ENCODE measurements at regions not wholly inside any gene's neighbourhood (a gene's known extent, or its start where the extent isn't known, plus 50 kb on each side); places are given as distances from the start of the nearest gene placed in this dataset.
"Not testable (repeated sequence)": the region's sequence is repeated elsewhere in the genome, so short reads cannot be mapped to it uniquely, and the experiment has no call there.

DNA sequence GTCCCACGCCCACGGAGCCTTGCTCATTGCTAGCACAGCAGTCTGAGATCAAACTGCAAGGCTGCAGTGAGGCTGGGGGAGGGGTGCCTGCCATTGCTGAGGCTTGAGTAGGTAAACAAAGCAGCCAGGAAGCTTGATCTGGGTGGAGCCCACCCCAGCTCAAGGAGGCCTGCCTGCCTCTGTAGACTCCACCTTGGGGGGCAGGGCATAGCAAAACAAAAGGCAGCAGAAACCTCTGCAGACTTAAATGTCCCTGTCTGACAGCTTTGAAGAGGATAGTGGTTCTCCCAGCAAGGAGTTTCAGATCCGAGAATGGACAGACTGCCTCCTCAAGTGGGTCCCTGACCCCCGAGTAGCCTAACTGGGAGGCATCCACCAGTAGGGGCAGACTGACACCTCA, 239.7 kb downstream of the DAD1 start:
- not testable (repeated sequence) for TF ChIP-seq CREM (IDR thresholded peaks at IDR 0.05; ENCODE audit: low read depth); EZH2 (IDR thresholded peaks at IDR 0.05; ENCODE audit: borderline replicate concordance, control insufficient read depth, low read depth, low read length); TCF3 (IDR thresholded peaks at IDR 0.05; ENCODE audit: borderline replicate concordance, insufficient read depth, low read depth, low read length); REST (IDR thresholded peaks at IDR 0.05; ENCODE audit: low read depth, low read length)
